Midbrain (tissue), 1 donor: ENCODE measurements at regions not wholly inside any gene's neighbourhood (a gene's known extent, or its start where the extent isn't known, plus 50 kb on each side); places are given as distances from the start of the nearest gene placed in this dataset.

Experiments
- DNase-seq: peaks from one replicate; lab custom pipeline; 2025; lab: John Stamatoyannopoulos, UW

GRCh38 chr12:67498991-67499390, 149.6 kb upstream of the DYRK2 start:
- DNase-seq: no peak

GRCh38 chr12:67501362-67501761, 147.2 kb upstream of the DYRK2 start:
- no peak for DNase-seq

GRCh38 chr12:67504026-67504425, 144.5 kb upstream of the DYRK2 start:
- no peak for DNase-seq

- DNase-seq: no peak
Observed at GRCh38 chr12:67506739-67507138, 141.8 kb upstream of the DYRK2 start.

GRCh38 chr12:67508830-67509229, 139.7 kb upstream of the DYRK2 start:
- no peak for DNase-seq

GRCh38 chr12:67509666-67510386, 138.7 kb upstream of the DYRK2 start:
- no peak for DNase-seq

GRCh38 chr12:67512061-67512460, 136.5 kb upstream of the DYRK2 start:
- no peak for DNase-seq

GRCh38 chr12:67514502-67514901, 134.0 kb upstream of the DYRK2 start:
- no peak for DNase-seq

GRCh38 chr12:67515679-67516340, 132.7 kb upstream of the DYRK2 start:
- no peak for DNase-seq

- no peak for DNase-seq
Observed at GRCh38 chr12:67517181-67517887, 131.2 kb upstream of the DYRK2 start.

GRCh38 chr12:67519484-67520433, 128.8 kb upstream of the DYRK2 start:
- DNase-seq: no peak

- no peak for DNase-seq
Observed at GRCh38 chr12:67520606-67521005, 127.9 kb upstream of the DYRK2 start.

GRCh38 chr12:67522222-67522621, 126.3 kb upstream of the DYRK2 start:
- DNase-seq: no peak

- DNase-seq: no peak
Observed at GRCh38 chr12:67523538-67523937, 125.0 kb upstream of the DYRK2 start.

GRCh38 chr12:67524861-67525616, 123.5 kb upstream of the DYRK2 start:
- DNase-seq: no peak

- no peak for DNase-seq
Observed at GRCh38 chr12:67525617-67525884, 123.0 kb upstream of the DYRK2 start.

- DNase-seq: no peak
Observed at GRCh38 chr12:67526129-67526528, 122.4 kb upstream of the DYRK2 start.

- DNase-seq: no peak
Observed at GRCh38 chr12:67531051-67531450, 117.5 kb upstream of the DYRK2 start.

- no peak for DNase-seq
Observed at GRCh38 chr12:67531501-67531900, 117.0 kb upstream of the DYRK2 start.

- DNase-seq: no peak
Observed at GRCh38 chr12:67533159-67533558, 115.4 kb upstream of the DYRK2 start.

GRCh38 chr12:67534046-67534445, 114.5 kb upstream of the DYRK2 start:
- no peak for DNase-seq

GRCh38 chr12:67534681-67535080, 113.9 kb upstream of the DYRK2 start:
- no peak for DNase-seq
